NB4 (cell line): ENCODE measurements at regions not wholly inside any gene's neighbourhood (a gene's known extent, or its start where the extent isn't known, plus 50 kb on each side); places are given as distances from the start of the nearest gene placed in this dataset.

Source experiments
- CTCF ChIP-seq: IDR thresholded peaks from one replicate; pipeline ENCODE4 v1.5.1; 2012; ENCODE audit warnings: low read depth, low read length
- POLR2A ChIP-seq: IDR thresholded peaks from 2 replicates; pipeline ENCODE4 v1.6.1; 2011; ENCODE audit warnings: mild to moderate bottlenecking; ENCODE audit not compliant: insufficient read length; ENCODE audit errors: extremely low read depth

DNA sequence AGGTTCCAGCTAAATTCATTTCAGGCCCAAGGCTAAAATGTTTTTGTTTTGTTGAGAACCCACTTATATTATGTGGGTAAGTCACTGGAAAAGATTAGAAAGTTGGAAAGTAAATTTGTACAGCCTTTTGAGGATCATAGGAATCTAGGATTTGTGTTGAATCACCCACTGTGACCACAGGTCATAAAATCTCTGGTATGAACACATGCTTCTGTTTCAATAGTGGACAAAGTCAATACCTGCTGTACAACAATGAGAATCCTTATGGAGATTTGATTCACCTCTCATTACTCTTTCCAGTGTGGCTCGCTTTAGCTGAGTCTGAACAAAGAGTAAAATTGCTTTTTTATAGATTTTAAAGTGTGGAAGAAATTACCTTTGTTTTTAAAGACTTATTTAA, 369.5 kb downstream of the TMEM167A start:
- TF ChIP-seq CTCF (no peak), POLR2A (no peak)
